ENCODE measurements at regions not wholly inside any gene's neighbourhood (a gene's known extent, or its start where the extent isn't known, plus 50 kb on each side); places are given as distances from the start of the nearest gene placed in this dataset.

- no peak for DNase-seq (ENCODE audit: low read depth)
These were observed 306.1 kb downstream of the ZEB2 start for GRCh38 chr2:144213797-144214196.

GRCh38 chr2:144211826-144212225 lies 308.1 kb downstream of the ZEB2 start:
- no peak for DNase-seq (ENCODE audit: low read depth)

- DNase-seq (ENCODE audit: low read depth), result no peak
These were observed 308.9 kb downstream of the ZEB2 start for GRCh38 chr2:144211065-144211464.

- no peak for DNase-seq (ENCODE audit: low read depth)
These were observed 309.8 kb downstream of the ZEB2 start for GRCh38 chr2:144210076-144210475.

GRCh38 chr2:144208924-144209323 lies 311.0 kb downstream of the ZEB2 start:
- no peak for DNase-seq (ENCODE audit: low read depth)

- no peak for DNase-seq (ENCODE audit: low read depth)
These were observed 313.9 kb downstream of the ZEB2 start for GRCh38 chr2:144206019-144206418.

- DNase-seq (ENCODE audit: low read depth), result no peak
These were observed 318.0 kb downstream of the ZEB2 start for GRCh38 chr2:144201868-144202468.

GRCh38 chr2:144201126-144201525 lies 318.8 kb downstream of the ZEB2 start:
- DNase-seq (ENCODE audit: low read depth), result no peak

- no peak for DNase-seq (ENCODE audit: low read depth)
These were observed 321.8 kb downstream of the ZEB2 start for GRCh38 chr2:144198116-144198515.

- DNase-seq (ENCODE audit: low read depth), result no peak
These were observed 325.4 kb downstream of the ZEB2 start for GRCh38 chr2:144194326-144195071.

GRCh38 chr2:144190908-144191605 lies 328.9 kb downstream of the ZEB2 start:
- DNase-seq (ENCODE audit: low read depth), result no peak

- peak; percentile 68 for DNase-seq (ENCODE audit: low read depth)
These were observed 336.2 kb downstream of the ZEB2 start for GRCh38 chr2:144183727-144184126.

GRCh38 chr2:144181001-144181400 lies 338.9 kb downstream of the ZEB2 start:
- no peak for DNase-seq (ENCODE audit: low read depth)

- DNase-seq (ENCODE audit: low read depth), result no peak
These were observed 339.8 kb downstream of the ZEB2 start for GRCh38 chr2:144180131-144180530.

- no peak for DNase-seq (ENCODE audit: low read depth)
These were observed 349.7 kb downstream of the ZEB2 start for GRCh38 chr2:144170179-144170578.

GRCh38 chr2:144166743-144167142 lies 353.2 kb downstream of the ZEB2 start:
- no peak for DNase-seq (ENCODE audit: low read depth)

GRCh38 chr2:144165599-144166250 lies 354.2 kb downstream of the ZEB2 start:
- no peak for DNase-seq (ENCODE audit: low read depth)

- no peak for DNase-seq (ENCODE audit: low read depth)
These were observed 356.3 kb downstream of the ZEB2 start for GRCh38 chr2:144163592-144163991.

GRCh38 chr2:144162652-144163051 lies 357.3 kb downstream of the ZEB2 start:
- peak; percentile 18 for DNase-seq (ENCODE audit: low read depth)

GRCh38 chr2:144161061-144161460 lies 358.9 kb downstream of the ZEB2 start:
- DNase-seq (ENCODE audit: low read depth), result no peak

GRCh38 chr2:144159240-144159639 lies 360.7 kb downstream of the ZEB2 start:
- DNase-seq (ENCODE audit: low read depth), result no peak

- no peak for DNase-seq (ENCODE audit: low read depth)
These were observed 361.8 kb downstream of the ZEB2 start for GRCh38 chr2:144158096-144158495.

Data from activated T-cell treated with anti-CD3 and anti-CD28 coated beads for 24 hours (primary cell).